ENCODE measurements at regions not wholly inside any gene's neighbourhood (a gene's known extent, or its start where the extent isn't known, plus 50 kb on each side); places are given as distances from the start of the nearest gene placed in this dataset.

DNA sequence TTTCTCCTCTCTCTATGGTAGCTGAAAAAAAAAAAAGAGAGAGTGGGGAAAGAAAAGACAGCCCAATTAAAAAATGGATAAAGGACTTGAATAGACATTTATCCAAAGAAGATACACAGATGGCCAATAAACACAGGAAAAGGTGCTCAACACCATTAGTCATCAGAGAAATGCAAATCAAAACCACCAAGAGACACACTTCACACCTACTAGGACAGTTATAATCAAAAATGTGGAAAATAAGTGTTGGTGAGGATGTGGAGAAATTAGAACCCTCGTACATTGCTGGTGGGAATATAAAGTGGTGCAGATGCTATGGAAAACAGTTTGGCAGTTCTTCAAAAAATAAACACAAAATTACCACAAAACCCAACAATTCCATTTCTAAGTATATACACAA is 172.4 kb upstream of the GRIN2B start:
- DNase-seq (ENCODE audit: low read depth): no peak

DNA sequence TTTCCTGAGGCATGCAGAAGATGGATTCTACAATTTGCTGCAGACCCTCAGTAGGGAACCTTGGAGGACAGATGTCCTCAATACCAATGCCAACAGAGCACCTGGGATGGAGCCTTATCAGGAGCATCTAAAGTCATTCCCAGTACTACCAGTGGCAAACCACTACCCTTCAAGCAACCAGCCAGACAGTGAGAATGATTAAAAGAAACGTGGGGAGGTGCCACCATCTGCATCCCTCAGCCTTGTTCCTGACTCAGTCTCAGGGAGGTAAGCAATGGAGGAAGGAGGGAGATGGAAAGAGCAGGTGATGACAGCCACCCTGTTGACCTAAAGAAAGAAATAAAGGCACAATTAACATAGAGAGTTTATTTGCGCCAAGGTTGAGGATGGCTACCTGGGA is 175.2 kb upstream of the GRIN2B start:
- no peak for DNase-seq (ENCODE audit: low read depth)

DNA sequence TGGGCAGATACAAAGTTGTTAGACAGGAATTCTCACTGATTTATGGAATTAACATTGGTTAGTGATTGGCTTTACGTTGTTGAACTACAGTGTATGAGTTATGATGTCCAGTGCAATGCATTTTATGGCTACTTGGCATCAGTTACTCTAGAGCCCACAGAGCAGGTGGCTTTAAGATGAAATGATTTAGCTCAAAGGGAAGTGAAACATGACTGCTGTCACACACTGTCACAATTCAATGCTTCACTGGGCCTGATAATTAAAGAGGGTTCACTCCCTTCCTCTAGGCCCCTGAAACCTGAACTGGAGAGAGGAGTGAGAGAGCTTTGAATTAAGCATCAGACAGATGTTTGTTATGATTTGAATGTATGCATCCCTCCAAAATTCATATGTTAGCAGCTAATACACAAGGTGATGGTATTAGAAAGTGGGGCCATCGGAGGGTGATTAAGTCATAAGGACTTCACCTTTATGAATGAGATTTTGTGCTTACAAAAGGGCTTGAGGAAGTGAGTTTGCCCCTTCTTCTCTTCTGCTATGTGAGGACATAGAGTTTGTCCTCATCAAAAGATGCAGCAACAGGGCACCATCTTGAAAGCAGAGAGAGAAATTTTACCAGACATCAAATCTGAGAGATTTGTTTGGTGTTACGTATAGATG is 175.8 kb upstream of the GRIN2B start:
- no peak for DNase-seq (ENCODE audit: low read depth)

DNA sequence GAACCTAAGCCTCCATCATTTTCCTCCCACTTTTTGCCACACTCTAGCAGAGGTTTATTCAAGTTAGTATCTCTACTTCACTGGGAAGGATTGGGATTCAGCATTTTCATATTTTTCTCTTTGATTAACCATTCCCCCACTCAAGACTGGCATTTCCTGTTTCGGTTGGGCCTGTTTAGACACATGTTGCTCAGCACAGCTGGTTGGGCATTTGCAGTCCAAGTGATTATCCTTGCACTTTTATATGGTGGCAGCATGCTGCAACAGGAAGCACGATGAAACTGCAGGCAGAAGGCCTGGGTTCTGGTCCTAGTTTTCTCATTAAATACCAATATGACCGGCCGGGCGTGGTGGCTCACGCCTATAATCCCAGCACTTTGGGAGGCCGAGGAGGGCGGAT is 182.9 kb upstream of the GRIN2B start:
- DNase-seq (ENCODE audit: low read depth): no peak

DNA sequence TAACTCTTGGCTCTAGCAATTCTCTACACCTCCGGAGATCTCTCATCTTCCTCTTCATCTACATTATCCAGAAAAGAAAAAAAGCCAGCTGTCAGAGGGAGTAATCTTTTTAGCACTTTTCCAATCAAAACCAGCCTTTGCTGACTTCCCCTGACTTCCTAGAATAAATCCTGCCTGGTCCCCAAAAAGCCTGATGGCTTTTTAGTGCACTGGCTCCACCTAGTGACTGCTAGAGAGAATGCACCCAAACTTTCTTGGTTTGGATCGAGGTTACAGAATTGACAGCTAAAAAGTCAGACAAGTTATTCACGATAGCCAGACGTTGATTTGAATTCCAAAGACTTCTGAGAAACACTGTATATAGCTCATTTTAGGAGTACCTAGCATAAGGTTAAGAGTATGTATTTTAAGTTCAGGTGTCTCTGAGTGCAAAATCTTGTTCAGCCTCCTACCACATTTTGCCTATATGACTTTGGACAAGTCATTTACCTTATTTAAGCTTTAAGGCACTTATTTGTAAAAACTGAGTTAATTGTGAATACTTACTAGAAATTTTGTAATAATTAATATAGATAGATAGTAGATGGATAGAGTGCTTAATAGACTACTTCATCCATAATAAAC is 185.7 kb upstream of the GRIN2B start:
- peak; percentile 7 for DNase-seq (ENCODE audit: low read depth)

DNA sequence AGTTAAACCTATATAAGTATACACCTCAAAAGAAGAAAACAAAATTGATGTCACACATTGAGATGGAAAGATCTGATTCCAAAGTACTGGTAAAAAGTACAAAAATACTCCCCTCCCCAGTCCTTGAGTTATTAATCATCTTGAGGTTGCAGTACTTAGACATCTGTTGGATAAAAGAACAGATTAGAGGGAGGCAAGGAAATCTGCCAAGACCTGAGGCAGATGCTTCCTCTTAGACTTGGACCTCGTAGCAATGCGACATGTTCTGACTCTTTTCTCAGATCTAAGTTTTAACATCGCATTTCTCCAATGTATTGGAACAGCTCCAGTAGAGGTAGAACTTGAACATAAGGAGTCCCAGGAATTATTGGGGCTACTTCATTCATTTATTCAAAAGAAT is 187.9 kb upstream of the GRIN2B start:
- DNase-seq (ENCODE audit: low read depth): no peak

DNA sequence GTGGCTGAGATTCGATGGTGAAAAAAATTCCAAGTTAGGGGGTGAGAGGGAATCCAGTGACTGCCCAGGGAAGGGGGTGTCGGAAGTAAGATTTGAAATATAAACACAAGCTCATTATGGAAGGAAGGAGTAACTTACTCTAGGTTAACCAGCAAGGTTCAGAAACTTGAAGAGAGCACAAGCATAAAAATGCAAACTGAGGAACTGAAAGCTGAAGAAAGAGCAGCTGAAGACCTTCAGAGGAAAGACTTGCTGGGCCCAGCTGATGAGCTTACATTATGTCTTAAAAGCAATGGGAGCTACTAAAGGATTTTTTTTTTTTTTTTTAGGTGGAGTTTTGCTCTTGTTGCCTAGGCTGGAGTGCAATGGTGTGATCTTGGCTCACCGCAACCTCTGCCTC is 189.7 kb upstream of the GRIN2B start:
- DNase-seq (ENCODE audit: low read depth): no peak

DNA sequence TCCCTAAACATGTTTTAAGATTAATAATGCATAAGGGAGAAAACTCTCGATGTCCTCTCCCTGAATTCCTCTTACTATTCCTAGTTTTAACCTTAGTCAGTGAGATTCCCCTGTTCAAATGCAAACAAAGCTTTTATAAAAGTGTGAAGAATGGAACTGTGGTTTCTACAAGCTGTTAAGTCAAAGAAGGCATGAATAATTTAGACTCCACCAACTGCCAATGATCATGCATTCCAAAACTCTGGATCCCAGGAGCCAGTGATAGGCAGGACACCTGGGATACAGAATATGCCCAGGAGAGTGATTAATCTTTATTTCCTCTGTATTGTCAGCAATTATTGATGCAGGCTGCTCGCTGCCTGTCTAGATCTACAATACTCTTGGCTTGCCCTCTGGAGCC is 190.3 kb upstream of the ATF7IP start:
- DNase-seq (ENCODE audit: low read depth): no peak

DNA sequence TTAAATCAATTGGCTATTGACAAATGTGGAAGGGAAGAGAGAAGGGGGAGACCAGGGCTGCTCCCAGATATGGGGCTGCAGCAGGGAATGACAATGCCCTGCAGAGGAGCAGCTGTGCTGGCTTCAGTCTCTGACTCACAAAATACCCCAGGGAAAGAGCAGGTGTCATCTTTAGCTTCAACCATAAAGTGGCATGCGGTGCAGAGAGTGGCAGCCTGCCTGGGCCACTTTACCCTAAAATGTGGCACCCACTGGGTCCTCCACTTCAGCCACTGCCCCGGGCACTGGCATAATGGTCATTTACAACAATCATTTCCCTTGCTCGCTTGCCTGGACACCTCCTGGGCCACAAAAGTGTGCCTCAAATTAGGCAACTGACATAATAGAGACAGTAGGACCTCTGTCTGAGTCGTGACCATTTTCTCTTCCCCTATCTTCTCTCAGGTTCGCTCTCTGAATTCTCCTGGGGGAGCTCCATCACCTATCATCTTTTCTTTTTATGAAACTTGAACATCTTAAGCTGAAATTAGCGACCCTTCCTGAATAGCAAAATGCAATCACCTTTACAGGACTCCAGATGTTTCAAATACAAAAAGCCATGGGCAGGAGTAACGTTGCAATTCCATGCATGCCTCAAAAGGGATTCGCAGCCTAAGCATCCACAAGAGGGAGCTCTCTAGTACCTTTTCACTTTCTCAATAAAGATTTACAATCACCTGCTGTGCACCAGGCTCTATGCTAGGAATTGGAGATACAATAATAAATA is 179.9 kb upstream of the ATF7IP start:
- DNase-seq (ENCODE audit: low read depth): no peak

DNA sequence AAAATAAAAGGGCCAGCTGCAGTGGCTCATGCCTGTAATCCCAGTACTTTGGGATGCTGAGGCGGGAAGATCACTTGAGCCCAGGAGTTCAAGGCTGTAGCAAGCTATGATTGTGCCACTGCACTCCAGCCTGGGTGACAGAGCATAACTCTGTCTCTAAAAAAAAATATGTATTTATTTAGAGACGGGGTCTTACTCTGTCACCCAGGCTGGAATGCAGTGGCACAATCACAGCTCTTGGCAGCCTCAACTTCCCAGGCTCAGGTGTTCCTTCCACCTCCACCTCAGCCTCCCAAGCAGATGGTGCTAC is 179.3 kb upstream of the ATF7IP start:
- no peak for DNase-seq (ENCODE audit: low read depth)

DNA sequence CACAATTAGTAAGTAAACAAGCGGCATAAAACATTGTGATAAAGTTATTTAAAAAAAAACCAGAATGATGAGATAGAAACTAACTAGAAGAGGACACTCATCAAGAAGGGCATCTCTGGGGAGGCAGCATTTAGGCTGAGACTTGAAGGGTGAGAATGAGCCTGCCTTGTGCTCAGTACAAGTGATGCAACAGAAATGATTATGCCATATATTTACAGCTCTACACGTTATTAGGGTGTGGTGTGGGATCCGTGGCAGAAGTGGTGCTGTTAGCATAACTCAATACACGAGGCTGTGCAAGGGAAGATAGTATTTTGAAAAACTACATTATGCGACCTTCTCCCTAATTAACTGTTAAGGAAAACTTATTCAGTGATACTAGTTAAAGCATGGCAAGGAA is 178.5 kb upstream of the ATF7IP start:
- DNase-seq (ENCODE audit: low read depth): no peak

DNA sequence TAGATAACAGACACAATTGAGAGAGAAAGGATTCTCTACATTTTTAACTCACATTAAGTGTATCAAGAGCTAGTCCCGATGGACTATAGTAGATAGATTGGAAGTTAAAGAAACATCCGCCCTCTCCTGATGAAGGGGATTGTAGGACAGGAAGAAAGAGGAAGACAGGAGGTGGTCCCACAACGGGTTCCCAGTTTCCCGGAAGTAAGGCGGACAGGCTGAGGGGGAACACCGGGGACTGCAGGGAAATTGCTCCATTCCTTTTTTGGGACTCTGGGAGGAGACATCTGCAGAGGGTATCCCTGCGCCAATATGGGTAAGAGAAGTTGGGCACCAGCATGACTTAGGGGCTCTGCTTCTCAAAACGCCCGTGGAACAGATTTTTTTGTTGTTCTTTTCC is 177.5 kb upstream of the ATF7IP start:
- no peak for DNase-seq (ENCODE audit: low read depth)

DNA sequence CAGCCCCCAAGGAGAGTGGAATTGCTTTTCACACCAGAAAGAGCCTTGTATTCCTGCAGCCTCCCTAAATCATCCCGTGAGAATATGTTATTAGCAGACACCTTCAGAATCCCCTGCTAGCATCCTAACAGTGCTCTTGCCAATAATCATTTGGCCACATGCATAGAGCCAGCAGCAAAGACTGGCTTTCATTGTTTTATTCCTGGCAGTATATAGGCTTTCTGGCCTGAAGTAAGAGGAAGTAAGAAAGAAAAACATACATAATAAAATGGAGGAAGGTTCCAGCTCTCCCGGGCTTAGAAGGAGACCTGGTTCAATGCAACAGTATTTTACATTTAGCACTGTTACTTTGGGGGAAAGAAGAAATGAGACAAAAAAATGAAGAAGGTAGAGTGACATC is 176.7 kb upstream of the ATF7IP start:
- no peak for DNase-seq (ENCODE audit: low read depth)

DNA sequence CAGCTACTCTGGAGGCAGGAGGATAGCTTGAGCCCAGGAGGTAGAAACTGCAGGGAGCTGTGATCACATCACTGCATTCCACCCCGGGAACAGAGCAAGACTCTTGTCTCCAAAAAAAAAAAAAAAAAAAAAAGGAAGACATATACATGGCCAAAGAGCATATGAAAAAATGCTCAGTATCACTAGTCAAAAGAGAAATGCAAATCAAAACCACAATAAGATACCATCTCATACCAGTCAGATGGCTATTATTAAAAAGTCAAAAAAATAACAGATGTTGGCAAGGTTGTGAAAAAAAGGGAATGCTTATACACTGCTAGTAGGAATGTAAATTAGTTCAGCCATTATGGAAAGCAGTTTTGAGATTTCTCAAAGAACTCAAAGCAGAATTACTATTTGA is 174.8 kb upstream of the ATF7IP start:
- no peak for DNase-seq (ENCODE audit: low read depth)

DNA sequence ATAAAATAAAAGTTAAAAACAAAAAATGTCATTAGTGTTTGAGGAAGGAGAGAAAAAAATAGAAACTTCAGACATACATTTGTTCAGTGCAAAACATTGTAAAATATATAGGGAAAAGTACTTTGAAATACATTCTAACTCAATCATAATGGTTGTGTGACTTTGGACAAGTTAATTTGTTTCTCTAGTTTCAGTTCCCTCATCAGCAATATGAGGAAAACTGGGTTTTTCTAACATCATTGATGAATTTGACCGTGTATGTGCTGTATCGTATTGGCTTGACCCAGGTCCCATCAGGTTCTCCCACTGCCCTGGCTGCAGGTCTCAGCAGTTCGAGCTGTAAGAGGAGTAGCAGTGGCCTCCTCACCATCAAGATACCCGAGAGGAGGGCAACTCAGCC is 173.9 kb upstream of the ATF7IP start:
- DNase-seq (ENCODE audit: low read depth): no peak

DNA sequence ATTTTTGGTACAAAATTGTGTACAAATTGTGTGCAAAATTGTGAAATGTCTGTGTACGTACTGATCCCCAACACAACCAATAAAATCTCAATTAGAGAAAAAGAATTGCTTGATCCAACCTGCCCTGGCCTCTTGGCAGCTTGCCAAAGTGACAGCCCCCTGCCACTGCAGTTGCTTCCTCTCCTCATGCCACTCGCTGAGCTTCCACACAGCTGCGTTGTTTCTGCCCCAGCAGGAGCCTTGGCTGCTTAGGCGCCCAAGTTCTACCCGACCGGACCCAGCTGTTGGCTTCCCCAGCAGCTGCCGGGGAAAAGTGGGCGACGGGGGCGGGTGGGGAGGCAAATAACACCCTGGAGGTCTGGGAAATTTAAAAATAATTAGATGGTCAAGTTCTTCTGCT is 171.8 kb upstream of the ATF7IP start:
- DNase-seq (ENCODE audit: low read depth): no peak

DNA sequence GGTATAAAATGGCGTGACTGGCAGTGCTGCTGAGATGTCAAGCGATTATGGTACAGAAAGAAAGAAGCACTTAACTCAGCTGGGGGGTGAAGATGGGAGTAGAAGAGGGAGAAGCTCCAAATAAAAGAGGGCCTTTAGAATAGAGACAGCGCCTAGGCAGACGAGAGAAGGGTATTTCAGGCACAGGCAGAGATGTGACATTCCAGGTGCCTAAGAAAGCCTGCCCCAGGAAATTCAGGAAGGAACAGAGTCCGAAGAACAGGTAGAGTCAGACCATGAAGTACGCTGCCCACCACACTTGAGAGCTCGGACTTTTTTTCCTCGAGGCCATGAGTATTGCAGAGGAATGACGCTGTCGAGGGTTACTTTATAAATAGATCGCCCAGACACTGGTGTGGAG is 170.9 kb upstream of the ATF7IP start:
- no peak for DNase-seq (ENCODE audit: low read depth)

DNA sequence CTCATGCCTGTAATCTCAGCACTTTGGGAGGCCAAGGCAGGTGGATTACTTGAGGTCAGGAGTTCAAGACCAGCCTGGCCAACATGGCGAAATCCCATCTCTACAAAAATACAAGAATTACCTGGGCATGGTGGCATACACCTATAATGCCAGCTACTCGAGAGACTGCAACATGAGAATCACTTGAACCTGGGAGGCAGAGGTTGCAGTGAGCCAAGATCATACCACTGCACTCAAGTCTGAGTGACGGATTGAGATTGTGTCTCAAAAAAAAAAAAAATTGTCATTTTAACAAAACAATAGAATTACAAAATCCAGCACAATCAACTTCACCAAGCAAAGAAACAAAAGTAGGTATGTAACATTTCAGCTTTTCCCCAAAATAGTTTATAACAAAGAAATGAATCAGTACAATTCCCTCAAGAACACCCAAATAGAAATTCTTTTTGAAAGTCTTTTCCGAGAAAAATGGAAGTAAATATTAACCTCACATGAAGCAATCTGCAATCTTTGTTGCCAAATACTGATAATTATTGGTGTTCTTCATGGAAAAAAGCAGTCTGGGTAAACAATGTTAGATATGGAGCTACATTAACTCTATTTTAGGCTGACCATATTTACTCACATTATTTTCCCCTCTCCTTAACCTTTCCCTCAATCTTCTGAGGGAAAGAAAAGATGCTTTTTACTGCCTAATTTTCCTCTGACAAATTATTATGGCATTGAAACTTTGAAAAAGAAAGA is 165.9 kb upstream of the ATF7IP start:
- no peak for DNase-seq (ENCODE audit: low read depth)

DNA sequence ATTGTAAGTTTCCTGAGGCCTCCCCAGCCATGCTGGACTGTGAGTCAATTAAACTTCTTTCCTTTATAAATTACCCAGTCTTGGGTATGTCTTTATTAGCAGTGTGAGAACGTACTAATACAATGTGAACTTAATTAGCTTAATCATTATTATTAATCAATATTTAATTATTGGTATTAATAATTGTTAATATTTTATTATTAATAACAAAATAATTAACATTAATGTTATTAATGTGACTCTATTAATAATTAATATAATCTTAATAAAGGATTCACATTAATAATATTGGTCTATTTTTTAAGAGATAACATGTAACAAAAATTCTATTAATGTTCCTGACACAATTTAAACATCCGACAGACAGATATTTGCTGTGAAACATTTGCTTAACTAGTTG is 164.9 kb upstream of the ATF7IP start:
- no peak for DNase-seq (ENCODE audit: low read depth)

DNA sequence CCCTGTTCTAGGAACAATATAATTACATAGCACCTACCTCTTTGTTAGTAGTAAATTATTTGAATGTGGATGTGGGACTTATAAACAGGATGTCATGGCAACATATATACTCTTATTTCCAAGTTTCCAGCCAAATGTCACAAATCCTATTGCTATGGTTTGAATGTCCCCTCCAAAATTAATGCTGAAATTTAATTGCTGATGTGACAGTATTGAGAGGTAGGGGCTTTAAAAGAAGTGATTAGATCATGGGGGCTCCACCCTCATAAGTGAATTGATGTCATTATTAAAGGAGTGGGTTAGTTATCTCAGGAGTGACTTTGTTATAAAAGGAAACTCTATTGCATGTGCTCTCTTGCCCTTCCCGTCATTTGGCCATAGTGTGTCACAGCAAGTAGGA is 164.2 kb upstream of the ATF7IP start:
- no peak for DNase-seq (ENCODE audit: low read depth)

DNA sequence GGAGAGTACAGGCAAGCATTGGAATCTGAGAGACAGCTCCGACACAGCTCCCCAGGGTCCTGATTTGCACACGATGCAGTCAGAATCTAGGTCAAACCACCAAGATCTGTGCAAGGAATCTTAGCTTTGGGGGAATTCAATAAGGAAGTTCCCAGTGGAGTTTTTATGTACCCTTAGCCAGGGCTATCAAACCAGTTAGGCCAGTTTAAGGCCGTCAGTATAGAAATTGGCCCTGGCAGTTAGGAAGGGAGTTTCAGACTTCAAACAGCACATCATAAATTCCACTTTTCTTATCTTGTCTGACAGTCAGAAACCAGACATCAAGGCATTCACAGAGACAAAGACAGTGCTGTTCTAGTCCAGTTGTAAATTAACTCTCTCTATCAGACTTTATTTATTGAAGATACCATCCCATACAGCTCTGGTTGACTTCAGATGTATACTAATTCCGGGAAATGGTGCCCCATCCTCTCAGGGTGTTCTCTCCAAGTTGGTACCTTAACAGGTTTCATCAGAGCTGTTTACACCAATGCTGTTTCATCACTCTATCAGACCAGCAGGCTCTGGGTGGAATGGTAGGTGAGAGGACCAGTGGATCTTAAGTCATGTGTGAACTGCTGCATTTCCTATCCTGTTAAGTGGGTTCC is 157.5 kb upstream of the ATF7IP start:
- DNase-seq (ENCODE audit: low read depth): no peak

DNA sequence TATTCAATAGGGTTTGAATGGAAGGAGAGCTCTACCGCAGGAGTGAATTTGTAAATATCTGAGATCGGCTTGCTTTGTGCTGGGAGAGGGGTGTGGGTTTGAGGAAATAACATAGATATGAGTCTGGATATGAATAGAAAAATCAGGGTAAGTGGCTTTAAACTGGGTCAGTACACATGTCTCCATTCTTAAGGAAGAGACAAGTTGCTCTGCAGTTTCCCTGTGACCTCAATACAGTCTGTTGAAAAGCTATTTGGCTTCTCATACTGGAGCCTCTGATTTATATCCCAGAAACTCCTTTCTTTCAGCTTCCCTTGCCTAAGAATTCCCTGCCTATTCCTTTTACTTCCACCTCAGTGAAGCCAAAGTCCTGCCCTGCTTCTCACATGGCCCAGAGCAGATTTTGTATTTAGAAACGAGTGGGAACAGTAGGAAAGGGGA is 153.5 kb upstream of the ATF7IP start:
- no peak for DNase-seq (ENCODE audit: low read depth)

DNA sequence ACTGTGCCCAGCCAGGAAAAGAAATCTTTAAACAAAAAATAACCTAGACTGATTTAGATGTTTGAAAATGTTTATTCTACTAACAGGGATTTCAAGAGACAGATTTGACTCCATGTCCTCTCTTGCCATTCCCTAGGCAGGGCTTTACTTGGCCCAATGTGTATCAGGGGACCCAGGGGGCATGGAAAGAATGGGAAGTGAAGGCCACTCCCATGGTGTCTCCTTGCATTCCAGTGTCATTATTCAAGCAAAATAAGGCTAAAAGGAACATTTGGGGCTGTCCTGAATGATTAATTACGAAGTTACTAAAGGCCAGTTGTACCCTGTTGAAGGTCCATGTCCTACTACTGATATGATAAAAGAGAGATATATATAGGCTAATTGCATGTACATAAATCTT is 151.9 kb upstream of the ATF7IP start:
- DNase-seq (ENCODE audit: low read depth): no peak

Data from stimulated activated CD8-positive, alpha-beta memory T cell treated with anti-CD3 and anti-CD28 coated beads, Interleukin-4, amount 100 ng/mL, for 24 hours (primary cell).